Sigmoid colon (tissue), 4 donors: ENCODE measurements at regions not wholly inside any gene's neighbourhood (a gene's known extent, or its start where the extent isn't known, plus 50 kb on each side); places are given as distances from the start of the nearest gene placed in this dataset.

Experiments
- CTCF ChIP-seq, 4 experiments: fragments of 450-650 bp in 3 of 4; fragments of 200-600 bp in 1 of 4; IDR thresholded peaks; one replicate each; pipeline ENCODE4 v1.5.1; 2016 to 2019; ENCODE audit warnings: antibody characterized with exemption in 4 of 4, mild to moderate bottlenecking in 3 of 4, moderate library complexity in 2 of 4
- POLR2AphosphoS5 ChIP-seq, 4 donors: sonication (generic); formaldehyde crosslinking; IDR thresholded peaks; one replicate each; pipeline ENCODE4 v1.6.1; 2017; ENCODE audit warnings: antibody characterized with exemption in 4 of 4

GRCh38 chr12:23217667-23218066 lies 592.7 kb downstream of the ETNK1 start:
- TF ChIP-seq CTCF (IDR thresholded peaks at IDR 0.05) (no peak), POLR2AphosphoS5 (IDR thresholded peaks at IDR 0.05) (no peak)
